Chondrocyte (in vitro differentiated cells): ENCODE measurements at regions not wholly inside any gene's neighbourhood (a gene's known extent, or its start where the extent isn't known, plus 50 kb on each side); places are given as distances from the start of the nearest gene placed in this dataset.

ENCODE experiments used
- DNase-seq: peaks from one replicate; pipeline ENCODE4 v3.0.0; 2021; ENCODE audit warnings: mixed read lengths, low spot score
- H3K27ac Mint-ChIP-seq: one replicate; pipeline ENCODE4 v1.8.0; 2021; ENCODE audit warnings: mild to moderate bottlenecking, moderate library complexity, mixed read lengths; ENCODE audit not compliant: unreplicated experiment
- H3K27me3 Mint-ChIP-seq: 2 replicates; pipeline ENCODE4 v1.8.0; 2021; ENCODE audit warnings: low read depth, mixed read lengths
- H3K36me3 Mint-ChIP-seq: 2 replicates; pipeline ENCODE4 v1.8.0; 2021; ENCODE audit warnings: low read depth, mixed read lengths
- H3K4me1 Mint-ChIP-seq: 2 replicates; pipeline ENCODE4 v1.8.0; 2021; ENCODE audit warnings: low read depth, mild to moderate bottlenecking, mixed read lengths
- H3K4me3 Mint-ChIP-seq: one replicate; pipeline ENCODE4 v1.8.0; 2021; ENCODE audit warnings: mild to moderate bottlenecking, moderate library complexity, mixed read lengths; ENCODE audit not compliant: unreplicated experiment
- H3K9me3 Mint-ChIP-seq: 2 replicates; pipeline ENCODE4 v1.8.0; 2021; ENCODE audit warnings: low read depth, mixed read lengths
- CTCF ChIP-seq: fragments of 200-600 bp; sonication (generic); IDR thresholded peaks from 2 replicates; pipeline ENCODE4 v1.5.0; 2021; ENCODE audit warnings: antibody characterized with exemption, mild to moderate bottlenecking, moderate library complexity

- TF ChIP-seq CTCF = no peak
- H3K4me1 Mint-ChIP-seq = no peaks in the 10 kb centered on the region
- no peaks in the 10 kb centered on the region for H3K9me3 Mint-ChIP-seq
Measured at GRCh38 chr1:117295001-117295400, 72.2 kb upstream of the MAN1A2 start.

GRCh38 chr1:117290890-117291289 is 76.4 kb upstream of the MAN1A2 start:
- H3K4me3 Mint-ChIP-seq = no peak overlapping the region
- H3K4me1 Mint-ChIP-seq = no peaks in the 10 kb centered on the region
- H3K27me3 Mint-ChIP-seq = no peaks in the 10 kb centered on the region
- no peaks in the 10 kb centered on the region for H3K36me3 Mint-ChIP-seq
- no peak overlapping the region for H3K27ac Mint-ChIP-seq
- TF ChIP-seq CTCF = no peak
- no peaks in the 10 kb centered on the region for H3K9me3 Mint-ChIP-seq
- DNase-seq = no peak

More at GRCh38 chr1:117295001-117295400, 72.2 kb upstream of the MAN1A2 start:
- Mint-ChIP-seq H3K4me3 (no peak overlapping the region), H3K27me3 (no peaks in the 10 kb centered on the region), H3K27ac (no peak overlapping the region), H3K36me3 (no peaks in the 10 kb centered on the region)
- no peak for DNase-seq

GRCh38 chr1:117289316-117289870 is 77.9 kb upstream of the MAN1A2 start:
- no peak for DNase-seq
- Mint-ChIP-seq H3K9me3 (no peaks in the 10 kb centered on the region), H3K4me3 (no peak overlapping the region), H3K36me3 (no peaks in the 10 kb centered on the region), H3K27me3 (no peaks in the 10 kb centered on the region), H3K4me1 (no peaks in the 10 kb centered on the region), H3K27ac (no peak overlapping the region)
- TF ChIP-seq CTCF = no peak

GRCh38 chr1:117286562-117286961 is 75.8 kb upstream of the VTCN1 start:
- H3K27me3 Mint-ChIP-seq = no peaks in the 10 kb centered on the region
- H3K27ac Mint-ChIP-seq = no peak overlapping the region
- TF ChIP-seq CTCF = no peak
- H3K4me3 Mint-ChIP-seq = no peak overlapping the region
- H3K36me3 Mint-ChIP-seq = no peaks in the 10 kb centered on the region
- DNase-seq = no peak
- H3K9me3 Mint-ChIP-seq = no peaks in the 10 kb centered on the region
- no peaks in the 10 kb centered on the region for H3K4me1 Mint-ChIP-seq

GRCh38 chr1:117286145-117286544 is 75.4 kb upstream of the VTCN1 start:
- Mint-ChIP-seq H3K27me3 (no peaks in the 10 kb centered on the region), H3K4me3 (no peak overlapping the region), H3K27ac (no peak overlapping the region), H3K36me3 (no peaks in the 10 kb centered on the region), H3K9me3 (no peaks in the 10 kb centered on the region), H3K4me1 (no peaks in the 10 kb centered on the region)
- no peak for DNase-seq
- no peak for TF ChIP-seq CTCF
